A673 (cell line): ENCODE measurements at regions not wholly inside any gene's neighbourhood (a gene's known extent, or its start where the extent isn't known, plus 50 kb on each side); places are given as distances from the start of the nearest gene placed in this dataset.

Experiments used
- BruUV-seq: library from RNA; stranded (reverse); fragments of 400-500 nt; replicated peaks from 2 replicates; lab custom pipeline; 2021; lab: Mats Ljungman, UMichigan
- CTCF ChIA-PET: fragments of 300-600 bp; sonication (Branson Sonifier 250); formaldehyde crosslinking; loops from one replicate; lab custom pipeline; 2022; ENCODE audit warnings: antibody characterized with exemption; lab: Charles Lee
- POLR2A ChIA-PET: fragments of 300-600 bp; sonication (Branson Sonifier 250); formaldehyde crosslinking; loops from one replicate; lab custom pipeline; 2022; ENCODE audit warnings: antibody characterized with exemption; ENCODE audit not compliant: low non-redundant PET; lab: Charles Lee
- DNase-seq: peaks from one replicate; pipeline ENCODE4 v3.0.0-alpha.2; 2015; ENCODE audit warnings: low spot score
- H3K27ac ChIP-seq: fragments of 200-600 bp; sonication (generic); 2 replicates; pipeline ENCODE4 v1.5.1; 2016; ENCODE audit warnings: mixed run types, low read depth, mild to moderate bottlenecking, mixed read lengths, antibody characterized with exemption, low read length; ENCODE audit not compliant: poor library complexity, severe bottlenecking
- H3K27me3 ChIP-seq: fragments of 200-600 bp; sonication (generic); replicated peaks from 2 replicates; pipeline ENCODE4 v1.6.1; 2017; ENCODE audit warnings: mixed run types, low read depth, mild to moderate bottlenecking, mixed read lengths, antibody characterized with exemption, low read length; ENCODE audit not compliant: insufficient read depth, poor library complexity
- H3K36me3 ChIP-seq: fragments of 200-600 bp; sonication (generic); 2 replicates; pipeline ENCODE4 v1.6.1; 2016; ENCODE audit warnings: mixed run types, mild to moderate bottlenecking, mixed read lengths, antibody characterized with exemption, low read length; ENCODE audit not compliant: insufficient read depth, poor library complexity, severe bottlenecking
- H3K4me1 ChIP-seq: fragments of 200-600 bp; sonication (generic); 2 replicates; pipeline ENCODE4 v1.6.1; 2017; ENCODE audit warnings: mixed run types, mild to moderate bottlenecking, mixed read lengths, antibody characterized with exemption, low read length; ENCODE audit not compliant: insufficient read depth, poor library complexity, severe bottlenecking
- H3K4me3 ChIP-seq: fragments of 200-600 bp; sonication (generic); 2 replicates; pipeline ENCODE4 v1.5.1; 2016; ENCODE audit warnings: low read depth, mixed run types, mild to moderate bottlenecking, mixed read lengths, low read length; ENCODE audit not compliant: poor library complexity, severe bottlenecking
- H3K9me3 ChIP-seq: fragments of 200-600 bp; sonication (generic); 2 replicates; pipeline ENCODE4 v1.6.1; 2016; ENCODE audit warnings: mixed run types, low read depth, mild to moderate bottlenecking, mixed read lengths, antibody characterized with exemption, low read length; ENCODE audit not compliant: poor library complexity, severe bottlenecking
- EZH2 ChIP-seq: fragments of 200-600 bp; sonication (generic); IDR thresholded peaks from 2 replicates; pipeline ENCODE4 v1.6.1; 2017; ENCODE audit warnings: borderline replicate concordance, low read depth, mild to moderate bottlenecking, mixed read lengths, antibody characterized with exemption, low read length; ENCODE audit not compliant: poor library complexity, severe bottlenecking
- intact Hi-C: fragments of 100-400 bp; cut with micrococcal nuclease; formaldehyde crosslinking; loops from one replicate; pipeline ENCODE4 v1.10.0; 2022; ENCODE audit not compliant: unreplicated experiment
- TF ChIP-seq, protein P1 (sequence below): fragments of 300-800, 200-600 bp; sonication (generic); conservative IDR thresholded peaks from 2 replicates; pipeline ENCODE4 v1.5.1; 2017; ENCODE audit warnings: low read depth, mild to moderate bottlenecking, antibody characterized with exemption, low read length, moderate library complexity, mixed read lengths

DNA sequence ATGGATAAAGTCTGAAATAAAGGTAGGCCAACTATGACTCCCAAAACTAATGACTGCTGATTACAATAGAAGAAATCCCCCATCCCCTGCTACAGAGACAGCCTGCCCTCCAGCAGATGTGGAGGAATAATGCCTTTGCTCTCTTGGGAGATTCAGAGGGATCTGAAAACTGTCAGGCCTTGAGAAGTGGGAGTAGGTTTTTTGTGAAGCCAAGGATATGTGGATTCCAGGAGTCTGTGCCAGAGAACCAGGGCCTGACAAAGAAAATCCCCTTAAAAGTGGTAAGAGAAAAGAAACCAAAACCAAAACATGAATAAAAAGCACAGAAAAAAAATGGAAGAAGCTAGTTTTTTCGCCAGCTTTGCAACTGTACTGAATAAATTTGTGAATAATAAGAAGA is 397.6 kb downstream of the ZNF521 start:
- ChIA-PET CTCF (no interaction called here), POLR2A (no interaction called here)
- Histone ChIP-seq H3K4me3 (no peak overlapping the region), H3K36me3 (no peaks in the 10 kb centered on the region), H3K27me3 (no peaks in the 10 kb centered on the region), H3K27ac (no peak overlapping the region), H3K4me1 (no peaks in the 10 kb centered on the region), H3K9me3 (no peaks in the 10 kb centered on the region)
- TF ChIP-seq, protein P1, sequence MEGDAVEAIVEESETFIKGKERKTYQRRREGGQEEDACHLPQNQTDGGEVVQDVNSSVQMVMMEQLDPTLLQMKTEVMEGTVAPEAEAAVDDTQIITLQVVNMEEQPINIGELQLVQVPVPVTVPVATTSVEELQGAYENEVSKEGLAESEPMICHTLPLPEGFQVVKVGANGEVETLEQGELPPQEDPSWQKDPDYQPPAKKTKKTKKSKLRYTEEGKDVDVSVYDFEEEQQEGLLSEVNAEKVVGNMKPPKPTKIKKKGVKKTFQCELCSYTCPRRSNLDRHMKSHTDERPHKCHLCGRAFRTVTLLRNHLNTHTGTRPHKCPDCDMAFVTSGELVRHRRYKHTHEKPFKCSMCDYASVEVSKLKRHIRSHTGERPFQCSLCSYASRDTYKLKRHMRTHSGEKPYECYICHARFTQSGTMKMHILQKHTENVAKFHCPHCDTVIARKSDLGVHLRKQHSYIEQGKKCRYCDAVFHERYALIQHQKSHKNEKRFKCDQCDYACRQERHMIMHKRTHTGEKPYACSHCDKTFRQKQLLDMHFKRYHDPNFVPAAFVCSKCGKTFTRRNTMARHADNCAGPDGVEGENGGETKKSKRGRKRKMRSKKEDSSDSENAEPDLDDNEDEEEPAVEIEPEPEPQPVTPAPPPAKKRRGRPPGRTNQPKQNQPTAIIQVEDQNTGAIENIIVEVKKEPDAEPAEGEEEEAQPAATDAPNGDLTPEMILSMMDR, result no peak
- TF ChIP-seq EZH2, result no peak
- intact Hi-C loops, result no loop called here
- no peak for DNase-seq
- BruUV-seq, result no TSS peak

DNA sequence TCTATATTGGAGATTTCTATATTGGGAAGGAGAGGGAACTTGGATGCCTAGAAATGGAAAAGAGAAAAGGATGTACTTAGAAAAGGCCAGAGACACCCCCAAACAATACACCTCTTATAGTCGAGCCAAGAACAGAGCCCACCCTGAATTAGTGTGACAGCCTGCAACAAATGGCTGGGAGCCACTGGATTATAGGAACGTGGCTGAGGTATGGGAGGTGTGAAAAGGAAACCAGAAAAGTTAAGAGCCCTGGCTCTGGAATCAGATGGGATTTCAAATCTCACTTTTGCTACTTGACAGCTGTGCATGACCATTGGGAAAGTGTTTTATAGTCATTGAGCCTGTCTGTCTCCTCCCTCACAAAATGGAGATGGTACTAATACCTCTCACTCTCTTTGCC is 394.0 kb downstream of the ZNF521 start:
- TF ChIP-seq EZH2, result no peak
- TF ChIP-seq, protein P1, result no peak
- CTCF ChIA-PET, result no interaction called here
- no TSS peak for BruUV-seq

DNA sequence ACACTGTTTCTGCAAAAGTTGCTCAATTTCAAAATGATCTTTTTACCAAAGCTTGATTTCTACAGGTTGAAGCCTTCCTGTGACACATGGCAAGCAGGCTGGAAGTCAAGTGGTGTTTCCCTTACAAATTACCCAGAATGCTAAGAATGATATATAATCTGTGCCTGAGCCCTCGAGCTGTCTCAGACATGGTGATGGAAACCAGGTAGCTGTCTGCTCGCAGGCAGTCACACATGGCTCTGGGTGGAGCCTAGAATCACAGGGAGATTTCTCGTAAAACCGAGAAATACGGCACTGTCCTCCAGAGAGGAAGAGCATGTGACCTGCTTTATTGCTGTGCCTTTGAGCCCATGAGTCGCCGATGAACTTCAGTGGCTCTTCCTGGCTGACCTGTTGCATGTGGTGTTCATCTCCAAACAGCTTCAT is 392.9 kb downstream of the ZNF521 start:
- TF ChIP-seq, protein P1, result no peak
- TF ChIP-seq EZH2, result no peak
- DNase-seq, result no peak
- CTCF ChIA-PET, result no interaction called here
- Histone ChIP-seq H3K4me1 (no peaks in the 10 kb centered on the region), H3K4me3 (no peak overlapping the region), H3K27ac (no peak overlapping the region), H3K27me3 (no peaks in the 10 kb centered on the region), H3K36me3 (no peaks in the 10 kb centered on the region), H3K9me3 (no peaks in the 10 kb centered on the region)
- no TSS peak for BruUV-seq
- POLR2A ChIA-PET, result no interaction called here
- intact Hi-C loops, result no loop called here

More for the DNA sequence above, 394.0 kb downstream of the ZNF521 start:
- no peak for DNase-seq
- H3K27ac ChIP-seq, result no peak overlapping the region
- H3K4me3 ChIP-seq, result no peak overlapping the region
- no peaks in the 10 kb centered on the region for H3K4me1 ChIP-seq
- no peaks in the 10 kb centered on the region for H3K27me3 ChIP-seq
- no peaks in the 10 kb centered on the region for H3K9me3 ChIP-seq
- intact Hi-C loops, result no loop called here
- POLR2A ChIA-PET, result no interaction called here
- no peaks in the 10 kb centered on the region for H3K36me3 ChIP-seq
